ENCODE measurements at regions not wholly inside any gene's neighbourhood (a gene's known extent, or its start where the extent isn't known, plus 50 kb on each side); places are given as distances from the start of the nearest gene placed in this dataset.

GRCh38 chr10:36421992-36422391 lies 703.4 kb upstream of the ANKRD30A start:
- no peak for TF ChIP-seq EZH2phosphoT487 (IDR thresholded peaks at IDR 0.05; ENCODE audit: low read length)
- TF ChIP-seq CTCF (IDR thresholded peaks at IDR 0.05; ENCODE audit: low read length), result no peak
- TF ChIP-seq EZH2 (optimal IDR thresholded peaks at IDR 0.05; ENCODE audit: low read depth, low read length), result no peak

All from MM.1S (cell line).